HG03025 (cell line): ENCODE measurements at regions not wholly inside any gene's neighbourhood (a gene's known extent, or its start where the extent isn't known, plus 50 kb on each side); places are given as distances from the start of the nearest gene placed in this dataset.

ENCODE experiments used
- ATAC-seq: cut with Tn5 transposase; IDR thresholded peaks from one replicate; pipeline ENCODE4 v1.9.1; 2021; ENCODE audit warnings: mild to moderate bottlenecking, moderate library complexity; ENCODE audit not compliant: unreplicated experiment, low FRiP score

GRCh38 chr13:104314321-104314720 is 1248.1 kb upstream of the SLC10A2 start:
- no peak for ATAC-seq

GRCh38 chr13:104310861-104311260 is 1244.6 kb upstream of the SLC10A2 start:
- ATAC-seq: no peak

- ATAC-seq: no peak
These were observed 1243.2 kb upstream of the SLC10A2 start for GRCh38 chr13:104309431-104309830.

DNA sequence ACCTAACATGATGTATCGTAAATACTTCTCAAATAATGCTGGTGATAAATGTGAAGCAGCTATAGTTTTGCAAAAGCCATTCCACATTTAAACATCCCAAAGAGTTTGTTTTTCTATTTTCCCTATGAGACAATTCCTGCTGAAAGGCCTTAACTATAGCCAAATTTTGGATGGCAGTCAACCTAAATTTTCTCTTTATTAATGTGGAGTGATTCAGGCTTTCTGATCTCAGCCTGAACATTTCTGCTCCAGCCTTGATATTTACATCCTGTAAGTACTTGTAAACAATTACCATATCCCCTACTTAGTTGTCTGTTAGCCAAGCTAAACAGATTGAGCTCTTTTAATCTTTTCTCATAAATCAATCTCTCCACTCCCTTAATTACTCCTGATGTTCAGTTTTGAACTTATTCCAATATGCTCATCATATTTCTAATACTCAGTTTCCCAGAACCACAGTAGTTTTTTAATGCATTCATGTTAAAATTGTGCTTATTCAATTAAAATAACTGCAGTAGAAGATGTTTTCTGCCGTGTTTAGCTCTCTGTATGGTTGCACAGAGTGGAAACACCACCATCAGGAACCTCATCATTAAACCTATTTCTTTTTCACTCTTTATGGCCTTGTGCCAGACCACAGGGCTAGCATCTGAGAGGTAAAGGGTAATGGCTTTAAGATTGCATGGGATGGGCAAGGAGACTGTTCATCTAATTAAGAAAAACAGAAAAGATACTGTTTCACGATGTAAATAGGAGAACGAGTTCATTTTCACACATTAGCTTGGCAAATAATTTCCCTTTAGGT is 1235.2 kb upstream of the SLC10A2 start:
- ATAC-seq: no peak

GRCh38 chr13:104297075-104297474 is 1230.9 kb upstream of the SLC10A2 start:
- ATAC-seq: no peak

DNA sequence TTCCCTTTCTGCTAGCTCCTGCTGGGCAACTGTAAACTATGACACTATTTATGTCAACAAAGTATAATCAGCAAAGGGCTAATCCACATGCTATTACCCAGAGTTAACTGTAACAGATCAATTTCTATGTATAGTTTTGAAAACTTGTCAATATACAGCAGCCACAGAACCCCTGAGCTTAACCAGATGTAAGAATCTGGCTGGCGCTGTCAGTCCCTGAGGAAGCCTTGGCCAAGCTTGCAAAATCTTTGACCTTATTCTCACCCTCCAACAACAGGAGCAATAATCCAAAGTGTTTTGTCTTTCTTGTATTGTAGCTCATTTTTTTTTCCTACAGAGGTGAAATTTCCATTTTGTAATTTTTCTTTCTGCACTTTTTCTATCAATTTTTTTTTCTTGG is 1230.1 kb upstream of the SLC10A2 start:
- ATAC-seq: no peak

DNA sequence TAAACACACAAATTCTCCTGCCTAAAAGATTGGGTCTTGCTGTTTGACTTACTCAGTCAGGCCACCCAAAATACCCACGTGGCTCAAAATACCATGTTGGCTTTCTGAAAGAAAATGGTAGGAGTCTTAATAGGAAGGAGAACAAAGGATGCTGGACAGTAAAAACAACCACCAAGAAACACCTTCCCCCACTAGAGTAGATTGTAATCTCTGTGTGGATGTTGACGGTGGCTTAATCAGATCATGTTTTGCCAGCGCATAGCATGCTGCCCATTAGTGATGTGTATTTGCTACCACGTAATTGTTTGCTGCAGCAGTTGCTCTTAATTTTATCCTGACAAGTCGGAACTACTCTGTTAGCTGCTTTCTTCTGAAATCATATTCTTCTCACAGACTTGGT is 1229.3 kb upstream of the SLC10A2 start:
- no peak for ATAC-seq

DNA sequence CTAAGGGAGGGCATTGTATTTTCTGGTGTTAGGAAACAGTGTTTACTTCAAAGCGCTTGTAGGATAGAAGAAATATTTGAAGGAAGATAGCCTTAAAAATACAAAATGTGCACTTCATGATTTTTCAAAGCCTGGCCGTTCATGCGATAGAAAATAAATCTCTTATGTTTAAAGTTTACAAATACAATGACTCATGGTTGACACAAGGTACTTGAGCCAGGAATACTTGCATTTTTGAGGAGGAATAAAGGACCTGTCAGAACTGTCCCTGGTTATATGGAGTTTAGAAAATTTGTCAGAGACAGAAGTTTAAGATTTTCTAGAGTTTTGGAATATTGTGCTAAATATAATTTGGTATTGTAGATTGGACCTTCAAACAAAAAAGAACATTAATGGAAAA is 1223.2 kb upstream of the SLC10A2 start:
- ATAC-seq: no peak

- no peak for ATAC-seq
These were observed 1222.3 kb upstream of the SLC10A2 start for GRCh38 chr13:104288496-104288895.

DNA sequence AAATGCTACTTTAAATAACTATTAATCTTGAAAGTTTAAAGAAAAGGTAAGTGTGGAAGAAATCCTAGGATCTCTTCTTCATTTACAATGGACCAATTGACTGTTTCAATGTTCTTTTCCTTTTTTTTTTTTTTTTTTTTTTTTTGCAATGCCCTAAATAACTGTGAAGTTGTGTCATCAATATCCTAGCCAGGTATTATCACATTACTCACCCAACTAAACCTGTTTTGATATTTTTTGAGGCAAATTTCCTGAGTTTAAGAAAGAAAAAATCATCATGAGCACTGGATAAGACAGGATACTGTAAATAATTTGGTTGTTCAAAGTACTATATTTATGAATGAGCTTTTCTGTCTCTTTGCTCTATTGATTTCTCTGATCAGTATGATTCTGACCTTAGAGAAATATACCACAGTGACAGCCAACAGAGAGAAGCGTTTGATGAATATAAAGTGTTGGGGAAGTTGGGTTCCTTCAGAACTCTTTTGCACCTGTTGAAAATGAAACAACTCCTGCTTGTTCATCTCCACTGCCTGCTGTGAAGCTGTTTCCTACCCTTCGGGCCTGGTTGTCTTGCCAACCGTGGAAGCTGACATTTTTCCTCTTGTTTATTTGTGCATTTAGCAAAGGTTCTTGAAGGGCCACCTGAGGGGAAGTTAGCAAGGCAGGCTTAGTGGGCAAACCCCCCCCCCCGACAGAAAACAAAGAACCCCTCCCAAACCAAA is 1220.5 kb upstream of the SLC10A2 start:
- ATAC-seq: no peak

DNA sequence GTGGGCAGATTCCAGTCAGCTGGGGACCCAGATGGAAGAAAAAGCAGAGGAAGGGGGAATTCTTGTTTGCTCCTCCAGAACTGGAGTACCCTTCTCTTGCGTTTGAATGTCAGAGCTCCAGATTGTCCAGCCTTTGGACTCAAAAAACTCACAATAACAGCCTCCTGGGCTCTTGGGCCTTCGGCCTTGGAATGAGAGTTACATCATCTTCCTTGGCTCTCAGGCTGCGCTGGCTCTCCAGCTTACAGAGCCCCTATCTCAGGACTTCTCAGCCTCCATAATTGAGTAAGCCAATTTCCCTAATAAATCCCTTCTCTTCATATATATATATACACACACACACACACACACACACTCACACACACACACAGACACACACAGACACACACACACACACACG is 1215.7 kb upstream of the SLC10A2 start:
- no peak for ATAC-seq

DNA sequence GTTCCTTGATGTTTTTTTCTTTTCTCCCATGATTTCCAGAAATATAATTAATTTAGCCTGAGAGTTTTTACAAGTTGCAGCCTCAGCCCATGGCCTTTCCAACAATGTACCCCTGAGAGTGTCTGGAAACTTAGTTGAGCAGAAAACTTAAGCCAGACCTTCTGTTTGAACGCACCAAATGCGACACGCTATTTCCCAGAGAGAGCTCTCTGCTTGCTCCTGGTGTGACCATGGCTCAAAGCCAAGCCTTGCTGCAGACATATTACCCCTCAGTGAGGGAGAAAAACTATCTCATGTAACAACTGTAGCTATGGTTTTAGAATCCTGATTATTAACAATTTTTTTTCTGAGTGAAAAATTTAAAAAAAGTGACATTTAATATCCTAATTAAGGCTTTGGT is 1204.5 kb upstream of the SLC10A2 start:
- ATAC-seq: no peak

- ATAC-seq: no peak
These were observed 1201.1 kb upstream of the SLC10A2 start for GRCh38 chr13:104267206-104267811.

- ATAC-seq: no peak
These were observed 1190.5 kb upstream of the SLC10A2 start for GRCh38 chr13:104256701-104257100.

- no peak for ATAC-seq
These were observed 1187.0 kb upstream of the SLC10A2 start for GRCh38 chr13:104253063-104253680.

GRCh38 chr13:104251931-104252330 is 1185.7 kb upstream of the SLC10A2 start:
- no peak for ATAC-seq

DNA sequence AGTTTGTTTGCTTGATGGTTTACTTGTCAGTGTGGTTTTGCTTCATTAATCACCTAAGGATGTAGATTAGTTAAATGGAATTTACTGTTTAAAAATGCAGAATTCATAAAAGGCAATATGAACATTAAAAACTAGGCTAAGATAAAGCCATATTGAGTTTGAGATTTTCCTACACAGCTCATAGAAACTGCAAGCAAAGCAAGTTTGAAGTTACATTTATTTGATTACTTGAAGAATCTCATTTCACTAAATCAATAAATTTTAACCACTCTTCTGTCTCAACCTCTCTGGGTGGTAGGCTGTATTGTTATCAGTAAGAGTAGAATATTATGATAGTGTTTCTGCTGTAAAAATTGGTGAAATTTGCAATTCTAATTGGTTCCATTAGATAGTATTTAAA is 1180.7 kb upstream of the SLC10A2 start:
- ATAC-seq: no peak

DNA sequence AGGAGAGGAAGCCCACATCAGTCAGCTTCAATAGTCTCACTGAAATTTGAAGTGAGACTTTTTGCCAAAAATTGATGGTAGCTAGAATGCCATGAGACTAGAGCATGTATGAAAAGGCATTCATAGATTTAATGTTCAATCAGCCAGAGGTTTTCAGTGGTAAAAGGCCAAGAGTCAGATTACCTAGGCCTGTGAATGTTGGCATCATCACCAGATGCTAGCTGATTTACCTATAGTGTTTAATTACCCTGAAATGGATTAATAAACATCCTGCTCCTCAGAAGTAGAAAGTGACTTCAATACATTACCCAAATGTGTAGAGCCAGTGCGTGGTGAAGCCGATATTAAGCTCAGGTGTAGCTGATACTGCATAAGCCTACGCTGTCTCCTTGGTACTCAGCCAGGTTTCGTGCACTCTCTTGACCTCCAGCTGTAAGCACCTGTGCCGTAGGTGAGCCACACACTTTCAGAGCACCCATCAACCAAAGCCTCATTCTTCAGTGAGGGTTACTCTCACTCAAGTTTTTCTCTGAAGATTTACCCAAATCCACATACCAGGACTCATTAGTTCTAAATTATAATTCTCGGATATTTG is 1140.3 kb upstream of the SLC10A2 start:
- no peak for ATAC-seq

DNA sequence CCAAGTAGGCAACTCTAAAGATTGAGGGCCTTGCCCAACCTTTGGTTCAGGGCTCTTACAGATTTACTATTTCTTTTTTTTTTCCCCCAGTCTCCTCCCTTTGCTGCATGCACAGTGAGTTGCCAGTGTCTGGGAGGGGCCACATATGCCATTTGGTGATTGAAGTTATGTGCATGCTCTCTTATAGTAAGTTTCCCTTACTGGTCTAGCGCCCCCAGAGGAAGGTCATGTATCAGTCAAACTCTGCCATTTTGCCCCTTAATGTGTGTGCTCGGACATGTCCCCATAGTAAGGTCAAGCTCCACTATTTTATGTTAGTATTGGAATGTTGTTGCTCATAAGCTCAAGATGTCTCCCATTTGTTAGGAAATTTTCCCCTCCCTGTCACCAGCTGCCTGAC is 1138.0 kb upstream of the SLC10A2 start:
- no peak for ATAC-seq

GRCh38 chr13:104198801-104199200 is 1132.6 kb upstream of the SLC10A2 start:
- ATAC-seq: no peak

- ATAC-seq: no peak
These were observed 1130.4 kb upstream of the SLC10A2 start for GRCh38 chr13:104196611-104197010.
